GM12878 (cell line): ENCODE measurements at regions not wholly inside any gene's neighbourhood (a gene's known extent, or its start where the extent isn't known, plus 50 kb on each side); places are given as distances from the start of the nearest gene placed in this dataset.

Experiments used
- ATAC-seq: fragments of 200-7000 bp; cut with Tn5 transposase; 3 replicates; pipeline ENCODE4 v1.9.1; 2020; ENCODE audit warnings: mild to moderate bottlenecking, moderate library complexity
- BruUV-seq: library from RNA; stranded (reverse); fragments of 400-500 nt; replicated peaks from 2 replicates; lab custom pipeline; 2021; lab: Mats Ljungman, UMichigan
- CTCF ChIA-PET: fragments of 300-600 bp; sonication (Branson Sonifier 250); formaldehyde crosslinking; extraction: SDS; loops from one replicate; lab custom pipeline; 2021; ENCODE audit warnings: inconsistent platforms; lab: Yijun Ruan, JAX
- POLR2A ChIA-PET: fragments of 350-600 bp; formaldehyde crosslinking; extraction: SDS; loops from one replicate; lab custom pipeline; 2021; ENCODE audit warnings: inconsistent platforms; lab: Charles Lee
- RAD21 ChIA-PET: fragments of 300-600 bp; sonication (Branson Sonifier 250); formaldehyde crosslinking; loops from one replicate; lab custom pipeline; 2023; ENCODE audit warnings: antibody characterized with exemption; ENCODE audit not compliant: unreplicated experiment; lab: Charles Lee
- SMC1A ChIA-PET: fragments of 300-600 bp; sonication (Branson Sonifier 250); formaldehyde crosslinking; loops from one replicate; lab custom pipeline; 2023; ENCODE audit not compliant: unreplicated experiment, uncharacterized antibody; lab: Charles Lee
- DNase-seq: peaks from one replicate; pipeline ENCODE4 v3.0.0-alpha.2; 2011; ENCODE audit warnings: low read depth, low spot score
- FAIRE-seq: peaks from 3 replicates; lab custom pipeline; 2011; peaks lifted over from hg19 to GRCh38; lab: Jason Lieb, UNC
- H2AFZ ChIP-seq: 2 replicates; pipeline ENCODE4 v1.6.0; 2011; ENCODE audit warnings: low read depth, low read length, control low read depth; ENCODE audit not compliant: control insufficient read depth
- H3K27ac ChIP-seq: 2 replicates; pipeline ENCODE4 v1.5.1; 2011; ENCODE audit warnings: control low read depth; ENCODE audit not compliant: control insufficient read depth, insufficient read depth
- H3K27me3 ChIP-seq, 2 experiments: replicated peaks in 1 of 2; 2 replicates each; pipeline versions ENCODE4 v1.6.0 to v1.6.1; 2011; ENCODE audit warnings: low read length in 1 of 2; ENCODE audit not compliant: control insufficient read depth in 2 of 2, insufficient read depth in 2 of 2
- H3K36me3 ChIP-seq, 2 experiments: 2 replicates each; pipeline ENCODE4 v1.5.1; 2011; ENCODE audit warnings: low read length in 1 of 2; ENCODE audit not compliant: control insufficient read depth in 2 of 2, insufficient read depth in 2 of 2
- H3K4me1 ChIP-seq: 2 replicates; pipeline ENCODE4 v1.6.1; 2011; ENCODE audit warnings: mild to moderate bottlenecking, low read length, moderate library complexity, mixed read lengths; ENCODE audit not compliant: control insufficient read depth, insufficient read depth
- H3K4me2 ChIP-seq: 2 replicates; pipeline ENCODE4 v1.6.0; 2011; ENCODE audit warnings: control low read depth; ENCODE audit not compliant: control insufficient read depth, insufficient read depth
- H3K4me3 ChIP-seq: fragments of 200-600 bp; sonication (generic); 2 replicates; pipeline ENCODE4 v1.5.1; 2016
- H3K79me2 ChIP-seq: 2 replicates; pipeline ENCODE4 v1.6.0; 2011; ENCODE audit warnings: low read length; ENCODE audit not compliant: control insufficient read depth, insufficient read depth
- H3K9ac ChIP-seq: 2 replicates; pipeline ENCODE4 v1.8.0; 2011; ENCODE audit warnings: low read length, control low read depth, mixed read lengths; ENCODE audit not compliant: control insufficient read depth, insufficient read depth
- H3K9me3 ChIP-seq: replicated peaks from 3 replicates; pipeline ENCODE4 v1.5.1; 2011; ENCODE audit warnings: mild to moderate bottlenecking, low read length; ENCODE audit not compliant: control insufficient read depth, insufficient read depth
- H4K20me1 ChIP-seq: 2 replicates; pipeline ENCODE4 v1.6.0; 2011; ENCODE audit not compliant: control insufficient read depth, insufficient read depth
- CEBPB ChIP-seq, 2 experiments: fragments of 150-350 bp in 1 of 2; IDR thresholded peaks; 2 replicates each; pipeline ENCODE4 v1.6.1; 2012 to 2014; ENCODE audit warnings: low read depth in 2 of 2, low read length in 2 of 2, borderline replicate concordance in 1 of 2, inconsistent platforms in 1 of 2
- CREM ChIP-seq: IDR thresholded peaks from 2 replicates; pipeline ENCODE4 v1.6.1; 2014; ENCODE audit warnings: antibody characterized with exemption, low read depth
- FOS ChIP-seq: IDR thresholded peaks from 3 replicates; pipeline ENCODE4 v1.6.1; 2011; ENCODE audit warnings: borderline replicate concordance; ENCODE audit not compliant: insufficient read length; ENCODE audit errors: extremely low read depth
- IRF4 ChIP-seq: IDR thresholded peaks from 2 replicates; pipeline ENCODE4 v1.6.1; 2011; ENCODE audit warnings: low read depth, low read length
- NFXL1 ChIP-seq: fragments of 450-650 bp; IDR thresholded peaks from 2 replicates; pipeline ENCODE4 v1.6.1; 2017; ENCODE audit warnings: antibody characterized with exemption, mild to moderate bottlenecking, borderline replicate concordance
- SREBF1 ChIP-seq: IDR thresholded peaks from 2 replicates; pipeline ENCODE4 v1.6.1; 2012; ENCODE audit warnings: mild to moderate bottlenecking, low read length
- ZNF24 ChIP-seq: fragments of 450-650 bp; IDR thresholded peaks from 2 replicates; pipeline ENCODE4 v1.6.1; 2017; ENCODE audit warnings: antibody characterized with exemption, mild to moderate bottlenecking
- ZNF274 ChIP-seq: IDR thresholded peaks from one replicate; pipeline ENCODE4 v1.8.0; 2011; ENCODE audit not compliant: insufficient read length, insufficient read depth
- ZNF622 ChIP-seq: fragments of 450-650 bp; IDR thresholded peaks from 2 replicates; pipeline ENCODE4 v1.6.1; 2017; ENCODE audit warnings: mild to moderate bottlenecking, inconsistent platforms
- in situ Hi-C: fragments of 300-500 bp; cut with MboI; formaldehyde crosslinking; loops from 9 replicates; pipeline ENCODE4 v1.14.3; 2018; ENCODE audit warnings: mixed read lengths
- intact Hi-C: fragments of 100-400 bp; cut with micrococcal nuclease; formaldehyde crosslinking; loops from one replicate; pipeline ENCODE4 v1.14.2; 2022; ENCODE audit not compliant: unreplicated experiment
- TF ChIP-seq, protein P1 (sequence below): IDR thresholded peaks from 2 replicates; pipeline ENCODE4 v1.6.1; 2012; ENCODE audit warnings: low read depth, low read length, improper control_type of control experiment
- TF ChIP-seq, protein P2 (sequence below), 3 experiments: IDR thresholded peaks in 2 of 3; conservative IDR thresholded peaks in 1 of 3; 2 replicates each; pipeline ENCODE4 v1.5.1; 2011; ENCODE audit warnings: low read depth in 3 of 3, low read length in 3 of 3, mild to moderate bottlenecking in 3 of 3, control low read depth in 2 of 3, moderate library complexity in 2 of 3, inconsistent platforms in 1 of 3, mixed read lengths in 1 of 3; ENCODE audit not compliant: control insufficient read depth in 2 of 3, insufficient read depth in 1 of 3; ENCODE audit errors: extremely low read depth in 1 of 3
- TF ChIP-seq, protein P3 (sequence below): IDR thresholded peaks from 2 replicates; pipeline ENCODE4 v1.6.1; 2012; ENCODE audit warnings: improper control_type of control experiment, low read depth, low read length; ENCODE audit not compliant: insufficient replicate concordance

DNA sequence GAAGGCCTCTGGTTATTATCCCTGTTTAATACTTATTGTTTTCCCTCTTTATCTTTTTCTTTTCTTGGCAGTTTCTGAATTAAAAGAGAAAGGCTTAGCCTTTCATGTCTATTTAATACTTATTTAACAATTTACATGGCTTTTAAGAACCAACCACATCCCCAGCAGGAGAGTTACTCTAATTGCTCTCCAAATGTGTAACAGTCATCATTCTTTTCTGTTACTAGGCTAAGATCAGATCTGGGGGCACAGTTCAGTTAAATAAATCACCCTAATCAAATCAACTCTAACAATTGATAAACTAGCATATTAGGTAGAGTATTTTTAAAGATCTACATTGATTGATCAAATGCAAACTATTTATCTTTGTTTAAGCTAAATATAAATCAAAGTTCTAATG is 54.1 kb upstream of the NT5E start:
- Histone ChIP-seq H3K27ac (no peak overlapping the region), H3K4me3 (no peak overlapping the region), H3K79me2 (no peaks in the 10 kb centered on the region), H4K20me1 (no peaks in the 10 kb centered on the region), H3K9me3 (no peaks in the 10 kb centered on the region), H3K36me3 (no peaks in the 10 kb centered on the region), H3K4me1 (no peaks in the 10 kb centered on the region), H3K9ac (no peak overlapping the region), H2AFZ (no peak overlapping the region), H3K4me2 (no peak overlapping the region), H3K27me3 (no peaks in the 10 kb centered on the region)
- ATAC-seq (no peak), DNase-seq (no peak), FAIRE-seq (no peak)
- TF ChIP-seq ZNF24 (no peak), SREBF1 (no peak), NFXL1 (no peak), CREM (no peak), CEBPB (IDR thresholded peaks at IDR 0.05; ENCODE audit: borderline replicate concordance in 1 of 2, low read depth in 2 of 2, low read length in 2 of 2) (no peak), ZNF622 (no peak), IRF4 (no peak), FOS (no peak), ZNF274 (no peak)
- TF ChIP-seq, protein P1, sequence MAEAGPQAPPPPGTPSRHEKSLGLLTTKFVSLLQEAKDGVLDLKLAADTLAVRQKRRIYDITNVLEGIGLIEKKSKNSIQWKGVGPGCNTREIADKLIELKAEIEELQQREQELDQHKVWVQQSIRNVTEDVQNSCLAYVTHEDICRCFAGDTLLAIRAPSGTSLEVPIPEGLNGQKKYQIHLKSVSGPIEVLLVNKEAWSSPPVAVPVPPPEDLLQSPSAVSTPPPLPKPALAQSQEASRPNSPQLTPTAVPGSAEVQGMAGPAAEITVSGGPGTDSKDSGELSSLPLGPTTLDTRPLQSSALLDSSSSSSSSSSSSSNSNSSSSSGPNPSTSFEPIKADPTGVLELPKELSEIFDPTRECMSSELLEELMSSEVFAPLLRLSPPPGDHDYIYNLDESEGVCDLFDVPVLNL = no peak
- TF ChIP-seq, protein P2, sequence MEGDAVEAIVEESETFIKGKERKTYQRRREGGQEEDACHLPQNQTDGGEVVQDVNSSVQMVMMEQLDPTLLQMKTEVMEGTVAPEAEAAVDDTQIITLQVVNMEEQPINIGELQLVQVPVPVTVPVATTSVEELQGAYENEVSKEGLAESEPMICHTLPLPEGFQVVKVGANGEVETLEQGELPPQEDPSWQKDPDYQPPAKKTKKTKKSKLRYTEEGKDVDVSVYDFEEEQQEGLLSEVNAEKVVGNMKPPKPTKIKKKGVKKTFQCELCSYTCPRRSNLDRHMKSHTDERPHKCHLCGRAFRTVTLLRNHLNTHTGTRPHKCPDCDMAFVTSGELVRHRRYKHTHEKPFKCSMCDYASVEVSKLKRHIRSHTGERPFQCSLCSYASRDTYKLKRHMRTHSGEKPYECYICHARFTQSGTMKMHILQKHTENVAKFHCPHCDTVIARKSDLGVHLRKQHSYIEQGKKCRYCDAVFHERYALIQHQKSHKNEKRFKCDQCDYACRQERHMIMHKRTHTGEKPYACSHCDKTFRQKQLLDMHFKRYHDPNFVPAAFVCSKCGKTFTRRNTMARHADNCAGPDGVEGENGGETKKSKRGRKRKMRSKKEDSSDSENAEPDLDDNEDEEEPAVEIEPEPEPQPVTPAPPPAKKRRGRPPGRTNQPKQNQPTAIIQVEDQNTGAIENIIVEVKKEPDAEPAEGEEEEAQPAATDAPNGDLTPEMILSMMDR (IDR thresholded peaks at IDR 0.05 in 2 of 3, conservative IDR thresholded peaks at IDR 0.05 in 1 of 3; ENCODE audit: control insufficient read depth in 2 of 3, extremely low read depth in 1 of 3, insufficient read depth in 1 of 3, low read depth in 3 of 3, low read length in 3 of 3) = no peak
- TF ChIP-seq, protein P3, sequence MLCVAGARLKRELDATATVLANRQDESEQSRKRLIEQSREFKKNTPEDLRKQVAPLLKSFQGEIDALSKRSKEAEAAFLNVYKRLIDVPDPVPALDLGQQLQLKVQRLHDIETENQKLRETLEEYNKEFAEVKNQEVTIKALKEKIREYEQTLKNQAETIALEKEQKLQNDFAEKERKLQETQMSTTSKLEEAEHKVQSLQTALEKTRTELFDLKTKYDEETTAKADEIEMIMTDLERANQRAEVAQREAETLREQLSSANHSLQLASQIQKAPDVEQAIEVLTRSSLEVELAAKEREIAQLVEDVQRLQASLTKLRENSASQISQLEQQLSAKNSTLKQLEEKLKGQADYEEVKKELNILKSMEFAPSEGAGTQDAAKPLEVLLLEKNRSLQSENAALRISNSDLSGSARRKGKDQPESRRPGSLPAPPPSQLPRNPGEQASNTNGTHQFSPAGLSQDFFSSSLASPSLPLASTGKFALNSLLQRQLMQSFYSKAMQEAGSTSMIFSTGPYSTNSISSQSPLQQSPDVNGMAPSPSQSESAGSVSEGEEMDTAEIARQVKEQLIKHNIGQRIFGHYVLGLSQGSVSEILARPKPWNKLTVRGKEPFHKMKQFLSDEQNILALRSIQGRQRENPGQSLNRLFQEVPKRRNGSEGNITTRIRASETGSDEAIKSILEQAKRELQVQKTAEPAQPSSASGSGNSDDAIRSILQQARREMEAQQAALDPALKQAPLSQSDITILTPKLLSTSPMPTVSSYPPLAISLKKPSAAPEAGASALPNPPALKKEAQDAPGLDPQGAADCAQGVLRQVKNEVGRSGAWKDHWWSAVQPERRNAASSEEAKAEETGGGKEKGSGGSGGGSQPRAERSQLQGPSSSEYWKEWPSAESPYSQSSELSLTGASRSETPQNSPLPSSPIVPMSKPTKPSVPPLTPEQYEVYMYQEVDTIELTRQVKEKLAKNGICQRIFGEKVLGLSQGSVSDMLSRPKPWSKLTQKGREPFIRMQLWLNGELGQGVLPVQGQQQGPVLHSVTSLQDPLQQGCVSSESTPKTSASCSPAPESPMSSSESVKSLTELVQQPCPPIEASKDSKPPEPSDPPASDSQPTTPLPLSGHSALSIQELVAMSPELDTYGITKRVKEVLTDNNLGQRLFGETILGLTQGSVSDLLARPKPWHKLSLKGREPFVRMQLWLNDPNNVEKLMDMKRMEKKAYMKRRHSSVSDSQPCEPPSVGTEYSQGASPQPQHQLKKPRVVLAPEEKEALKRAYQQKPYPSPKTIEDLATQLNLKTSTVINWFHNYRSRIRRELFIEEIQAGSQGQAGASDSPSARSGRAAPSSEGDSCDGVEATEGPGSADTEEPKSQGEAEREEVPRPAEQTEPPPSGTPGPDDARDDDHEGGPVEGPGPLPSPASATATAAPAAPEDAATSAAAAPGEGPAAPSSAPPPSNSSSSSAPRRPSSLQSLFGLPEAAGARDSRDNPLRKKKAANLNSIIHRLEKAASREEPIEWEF = no peak
- SMC1A ChIA-PET = interaction anchor here (0.7 to 1.9 kb wide), 10 partner anchors 9 to 1113 kb away, joined by 3 to 6 read pairs (median 3); partner anchors contain the start of gene NT5E
- BruUV-seq = no TSS peak
- RAD21 ChIA-PET = interaction anchor here (1.3 to 1.5 kb wide), 4 partner anchors 8 to 87 kb away, joined by 3 to 4 read pairs (median 3); no protein-coding TSS in a partner anchor
- CTCF ChIA-PET = interaction anchor here (1.0 to 2.2 kb wide), 2 partner anchors 38 to 87 kb away, joined by 3 to 10 read pairs; no protein-coding TSS in a partner anchor
- POLR2A ChIA-PET = interaction anchor here (0.7 to 1.5 kb wide), 3 partner anchors 8 to 63 kb away, joined by 3 to 4 read pairs (median 4); no protein-coding TSS in a partner anchor
- in situ Hi-C loops = no loop called here
- intact Hi-C loops = no loop called here
